Muscle of leg (tissue), 3 donors: ENCODE measurements at regions not wholly inside any gene's neighbourhood (a gene's known extent, or its start where the extent isn't known, plus 50 kb on each side); places are given as distances from the start of the nearest gene placed in this dataset.
A peak's percentile ranks its signal among the peaks of the same experiment; 100 is the strongest.

Source experiments
- DNase-seq: peaks from one replicate; pipeline ENCODE4 v3.0.0; 2013
- H3K27ac ChIP-seq: one replicate; pipeline ENCODE4 v1.5.1; 2013; ENCODE audit warnings: mild to moderate bottlenecking, low read length, control low read depth
- H3K27me3 ChIP-seq: one replicate; pipeline ENCODE4 v1.6.1; 2013; ENCODE audit warnings: low read length; ENCODE audit not compliant: control insufficient read depth, insufficient read depth
- H3K36me3 ChIP-seq: one replicate; pipeline ENCODE4 v1.6.1; 2013; ENCODE audit warnings: low read length; ENCODE audit not compliant: control insufficient read depth, insufficient read depth
- H3K4me1 ChIP-seq: one replicate; pipeline ENCODE4 v1.6.1; 2013; ENCODE audit warnings: low read length; ENCODE audit not compliant: control insufficient read depth, insufficient read depth
- H3K4me3 ChIP-seq: one replicate; pipeline ENCODE4 v1.5.1; 2013; ENCODE audit warnings: low read length, control low read depth
- H3K9me3 ChIP-seq: replicated peaks from 2 replicates; pipeline ENCODE4 v1.6.1; 2013; ENCODE audit warnings: low read depth, low read length; ENCODE audit not compliant: control insufficient read depth
- WGBS: methylation state at CpG from one replicate; pipeline ENCODE4 v1.1.5; 2013; ENCODE audit warnings: missing lambda C conversion rate; ENCODE audit not compliant: insufficient coverage; 5-methylcytosine and 5-hydroxymethylcytosine counted together

- DNase-seq = no peak
- Histone ChIP-seq H3K36me3 (no peaks in the 10 kb centered on the region), H3K4me1 (no peaks in the 10 kb centered on the region), H3K27ac (no peak overlapping the region), H3K27me3 (no peaks in the 10 kb centered on the region), H3K9me3 (no peaks in the 10 kb centered on the region), H3K4me3 (no peak overlapping the region)
- no CpG with 5 or more reads among the region's 1 CpG for WGBS
Observed at GRCh38 chr22:34297536-34298120, 377.4 kb upstream of the LARGE1 start.

GRCh38 chr22:34299496-34299895, 379.2 kb upstream of the LARGE1 start:
- peak; percentile 34 for DNase-seq
- no peaks in the 10 kb centered on the region for H3K36me3 ChIP-seq
- no peak overlapping the region for H3K27ac ChIP-seq
- no peaks in the 10 kb centered on the region for H3K27me3 ChIP-seq
- no CpG with 5 or more reads among the region's 1 CpG for WGBS
- H3K4me3 ChIP-seq = no peak overlapping the region
- no peaks in the 10 kb centered on the region for H3K9me3 ChIP-seq
- H3K4me1 ChIP-seq = no peaks in the 10 kb centered on the region

GRCh38 chr22:34301569-34301968, 381.3 kb upstream of the LARGE1 start:
- Histone ChIP-seq H3K9me3 (no peaks in the 10 kb centered on the region), H3K4me1 (no peaks in the 10 kb centered on the region), H3K4me3 (no peak overlapping the region), H3K27ac (no peak overlapping the region), H3K36me3 (no peaks in the 10 kb centered on the region), H3K27me3 (no peaks in the 10 kb centered on the region)
- no peak for DNase-seq

GRCh38 chr22:34303656-34304055, 383.4 kb upstream of the LARGE1 start:
- no peak for DNase-seq
- Histone ChIP-seq H3K4me3 (no peak overlapping the region), H3K36me3 (no peaks in the 10 kb centered on the region), H3K4me1 (no peaks in the 10 kb centered on the region), H3K27ac (no peak overlapping the region), H3K9me3 (no peaks in the 10 kb centered on the region), H3K27me3 (no peaks in the 10 kb centered on the region)
- WGBS = no CpG with 5 or more reads among the region's 3 CpGs

DNA sequence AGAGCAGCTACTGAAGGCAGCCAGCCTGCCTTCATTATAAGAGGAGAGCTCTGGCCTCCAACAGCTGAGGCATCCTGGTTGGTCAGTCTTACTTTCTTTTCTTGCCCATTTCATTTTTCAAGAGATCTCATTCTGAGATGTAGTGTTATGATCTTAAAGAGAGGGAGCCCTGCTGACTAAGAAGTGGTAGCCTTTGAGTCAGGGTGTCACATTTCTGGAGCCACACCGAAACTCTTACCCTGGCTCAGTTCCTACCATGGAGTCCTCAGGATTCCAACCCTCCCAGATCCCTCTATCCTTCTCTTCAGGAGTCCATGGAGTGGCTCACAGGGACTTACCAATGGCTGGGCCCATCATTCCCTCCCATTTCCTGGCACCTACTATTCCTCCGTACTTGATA, 386.1 kb upstream of the LARGE1 start:
- no peak for DNase-seq
- Histone ChIP-seq H3K36me3 (no peaks in the 10 kb centered on the region), H3K4me1 (no peaks in the 10 kb centered on the region), H3K27me3 (no peaks in the 10 kb centered on the region), H3K4me3 (no peak overlapping the region), H3K27ac (no peak overlapping the region), H3K9me3 (no peaks in the 10 kb centered on the region)
- no CpG with 5 or more reads among the region's 2 CpGs for WGBS

DNA sequence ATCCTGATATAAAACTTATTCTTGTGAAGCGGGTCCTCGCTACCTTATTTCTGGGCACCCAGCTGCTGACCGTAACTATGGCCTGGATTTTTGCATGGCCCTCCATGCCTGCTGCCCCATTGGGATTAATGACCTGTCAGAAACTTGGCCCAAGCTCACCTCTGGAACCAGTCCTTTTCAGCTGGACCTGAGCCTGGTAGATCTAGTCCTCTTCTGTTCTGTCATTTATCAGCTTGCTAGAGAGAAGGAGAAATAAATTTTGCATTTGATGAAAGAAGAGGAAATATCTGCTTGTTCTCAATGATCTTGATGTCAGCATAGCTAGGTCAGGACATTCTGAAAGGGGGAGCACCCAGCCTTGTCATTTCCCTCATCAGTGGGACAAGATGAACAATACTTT, 387.8 kb upstream of the LARGE1 start:
- H3K4me1 ChIP-seq = no peaks in the 10 kb centered on the region
- no peak overlapping the region for H3K27ac ChIP-seq
- no peaks in the 10 kb centered on the region for H3K36me3 ChIP-seq
- H3K4me3 ChIP-seq = no peak overlapping the region
- no peaks in the 10 kb centered on the region for H3K27me3 ChIP-seq
- 100% methylated on average over 3 of the region's 3 CpGs for WGBS
- H3K9me3 ChIP-seq = no peaks in the 10 kb centered on the region
- no peak for DNase-seq

DNA sequence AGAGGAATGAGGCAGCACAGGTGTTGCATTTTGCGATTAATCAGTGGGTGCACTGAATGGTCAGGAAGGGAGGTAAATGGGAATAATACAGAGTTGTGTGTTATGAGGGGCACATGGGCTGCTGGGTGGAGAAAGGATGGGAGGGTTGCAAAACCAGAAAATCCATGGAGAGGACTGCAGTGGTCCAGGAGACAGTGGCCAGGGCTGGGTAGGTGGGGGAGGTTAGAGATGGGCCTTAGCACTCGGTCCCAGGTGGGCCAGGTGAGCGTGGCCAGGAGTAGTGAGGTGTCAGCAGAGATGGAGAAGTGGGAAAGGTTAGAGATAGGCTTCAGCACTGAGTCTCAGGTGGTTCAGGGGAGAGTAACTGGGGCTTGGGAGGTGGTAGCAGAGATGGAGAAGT, 399.1 kb upstream of the LARGE1 start:
- no peak overlapping the region for H3K27ac ChIP-seq
- no peaks in the 10 kb centered on the region for H3K4me1 ChIP-seq
- WGBS = 79% methylated on average over 3 of the region's 3 CpGs

GRCh38 chr22:34324763-34325162, 404.5 kb upstream of the LARGE1 start:
- Histone ChIP-seq H3K9me3 (no peaks in the 10 kb centered on the region), H3K36me3 (no peaks in the 10 kb centered on the region), H3K27me3 (no peaks in the 10 kb centered on the region), H3K4me1 (no peaks in the 10 kb centered on the region), H3K27ac (no peak overlapping the region), H3K4me3 (no peak overlapping the region)
- WGBS = 89% methylated on average over 3 of the region's 3 CpGs
- DNase-seq = no peak

More for the DNA sequence above, 399.1 kb upstream of the LARGE1 start:
- no peaks in the 10 kb centered on the region for H3K9me3 ChIP-seq
- no peak for DNase-seq
- no peaks in the 10 kb centered on the region for H3K36me3 ChIP-seq
- H3K4me3 ChIP-seq = no peak overlapping the region
- no peaks in the 10 kb centered on the region for H3K27me3 ChIP-seq

DNA sequence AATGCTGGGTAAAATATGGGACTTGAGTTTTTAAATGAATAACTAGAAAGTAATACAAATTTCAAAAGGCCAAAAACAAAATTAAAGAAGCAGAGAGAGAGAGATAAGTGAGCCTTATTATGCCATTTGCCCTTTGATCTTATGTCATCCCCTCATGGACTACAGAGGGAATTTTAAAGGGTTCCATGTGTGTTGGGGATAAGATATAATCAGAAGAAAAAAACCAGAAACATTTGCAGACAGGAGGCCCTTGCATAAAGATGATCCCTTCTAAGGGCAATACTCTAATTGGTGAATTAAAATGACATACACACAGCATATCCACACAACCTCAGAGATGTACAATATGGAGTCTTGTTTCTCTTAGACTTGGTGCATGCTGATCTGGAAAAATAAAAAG, 406.6 kb upstream of the LARGE1 start:
- Histone ChIP-seq H3K4me1 (no peaks in the 10 kb centered on the region), H3K36me3 (no peaks in the 10 kb centered on the region), H3K27ac (no peak overlapping the region), H3K9me3 (no peaks in the 10 kb centered on the region), H3K27me3 (no peaks in the 10 kb centered on the region), H3K4me3 (no peak overlapping the region)
- no peak for DNase-seq

DNA sequence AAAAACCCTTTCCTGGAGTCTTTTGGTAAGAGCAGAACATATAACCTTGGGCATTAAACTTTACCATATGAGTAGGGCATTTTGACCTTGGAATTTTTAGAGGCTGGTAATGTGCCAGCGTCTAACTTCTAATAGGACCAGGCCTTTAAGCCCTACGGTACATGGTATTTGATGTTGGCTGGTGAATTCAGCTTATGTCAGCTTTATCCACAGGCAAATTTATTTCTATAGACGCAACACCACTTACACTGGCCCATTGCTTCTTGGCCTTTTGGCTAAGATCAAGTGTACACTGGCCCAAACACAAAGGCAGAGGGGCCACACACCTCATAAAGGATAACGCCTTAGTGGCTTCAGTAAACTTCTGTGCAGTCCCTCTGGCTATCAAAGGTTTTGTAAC, 410.2 kb upstream of the LARGE1 start:
- 67% methylated on average over 2 of the region's 4 CpGs for WGBS
- no peaks in the 10 kb centered on the region for H3K27me3 ChIP-seq
- no peak for DNase-seq
- no peak overlapping the region for H3K27ac ChIP-seq
- H3K9me3 ChIP-seq = no peaks in the 10 kb centered on the region
- no peaks in the 10 kb centered on the region for H3K4me1 ChIP-seq
- no peak overlapping the region for H3K4me3 ChIP-seq
- H3K36me3 ChIP-seq = no peaks in the 10 kb centered on the region

DNA sequence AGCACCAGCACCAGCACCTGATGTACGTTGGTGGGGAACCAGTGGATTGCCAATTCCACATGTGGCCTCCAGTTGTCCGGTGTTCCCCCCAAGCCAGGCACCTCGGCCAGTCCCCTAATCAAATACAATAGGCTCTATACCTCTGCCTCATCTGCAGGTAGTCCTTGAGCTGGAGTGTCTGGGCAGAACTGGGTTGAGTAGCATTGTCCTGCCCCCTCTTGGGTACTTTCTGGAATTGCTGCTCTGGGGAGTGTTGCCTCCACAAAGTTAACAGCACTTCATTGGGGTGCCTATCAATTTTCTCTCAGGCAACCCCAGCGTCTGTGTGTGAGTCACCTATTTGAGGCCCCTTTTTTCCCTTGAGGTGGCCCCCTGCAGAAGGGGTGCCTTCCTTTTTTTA, 413.0 kb upstream of the LARGE1 start:
- no peaks in the 10 kb centered on the region for H3K27me3 ChIP-seq
- WGBS = 93% methylated on average over 3 of the region's 4 CpGs

More for the DNA sequence above, 413.0 kb upstream of the LARGE1 start:
- Histone ChIP-seq H3K4me3 (no peak overlapping the region), H3K4me1 (no peaks in the 10 kb centered on the region), H3K9me3 (no peaks in the 10 kb centered on the region), H3K27ac (no peak overlapping the region), H3K36me3 (no peaks in the 10 kb centered on the region)
- no peak for DNase-seq
